Neural cell (in vitro differentiated cells): ENCODE measurements at regions not wholly inside any gene's neighbourhood (a gene's known extent, or its start where the extent isn't known, plus 50 kb on each side); places are given as distances from the start of the nearest gene placed in this dataset.

Experiments
- CTCF ChIP-seq: fragments of 450-650 bp; IDR thresholded peaks from 2 replicates; pipeline ENCODE4 v1.5.1; 2014; ENCODE audit warnings: antibody characterized with exemption, mild to moderate bottlenecking, moderate library complexity; ENCODE audit not compliant: poor library complexity, severe bottlenecking
- EZH2 ChIP-seq: fragments of 200-600, 300-800 bp; shearing (Covaris generic), sonication (generic); IDR thresholded peaks from 2 replicates; pipeline ENCODE4 v1.6.1; 2014; ENCODE audit warnings: antibody characterized with exemption, low read length, borderline replicate concordance, mild to moderate bottlenecking; ENCODE audit not compliant: insufficient read depth, poor library complexity, severe bottlenecking
- POLR2AphosphoS5 ChIP-seq: IDR thresholded peaks from 2 replicates; pipeline ENCODE4 v1.6.1; 2012
- RAD21 ChIP-seq: fragments of 450-650 bp; conservative IDR thresholded peaks from 2 replicates; pipeline ENCODE4 v1.6.1; 2014; ENCODE audit warnings: antibody characterized with exemption, mild to moderate bottlenecking, moderate library complexity
- REST ChIP-seq: IDR thresholded peaks from 2 replicates; pipeline ENCODE4 v1.6.1; 2012; ENCODE audit warnings: borderline replicate concordance
- SMC3 ChIP-seq: fragments of 450-650 bp; conservative IDR thresholded peaks from 2 replicates; pipeline ENCODE4 v1.6.1; 2014; ENCODE audit warnings: antibody characterized with exemption, mild to moderate bottlenecking, moderate library complexity; ENCODE audit not compliant: poor library complexity

GRCh38 chr13:109904218-109904617 is 117.8 kb upstream of the IRS2 start:
- TF ChIP-seq CTCF (no peak), REST (no peak), RAD21 (no peak), EZH2 (no peak), SMC3 (no peak), POLR2AphosphoS5 (no peak)
